Neural cell (in vitro differentiated cells): ENCODE measurements at regions not wholly inside any gene's neighbourhood (a gene's known extent, or its start where the extent isn't known, plus 50 kb on each side); places are given as distances from the start of the nearest gene placed in this dataset.

ENCODE experiments used
- H2AFZ ChIP-seq: fragments of 200-600, 300-800 bp; sonication (generic), shearing (Covaris generic); 2 replicates; pipeline ENCODE4 v1.6.0; 2014; ENCODE audit warnings: low read depth, mild to moderate bottlenecking, antibody characterized with exemption, low read length, moderate library complexity
- H3F3A ChIP-seq: fragments of 200-600 bp; shearing (Covaris generic); 2 replicates; pipeline ENCODE4 v1.6.1; 2016; ENCODE audit warnings: mild to moderate bottlenecking, moderate library complexity, mixed read lengths, antibody characterized with exemption, low read length; ENCODE audit not compliant: insufficient read depth, poor library complexity, severe bottlenecking
- H3K27ac ChIP-seq: fragments of 200-600, 300-800 bp; sonication (generic), shearing (Covaris generic); 2 replicates; pipeline ENCODE4 v1.5.1; 2014; ENCODE audit warnings: mild to moderate bottlenecking, low read length, moderate library complexity
- H3K27me3 ChIP-seq: fragments of 300-800, 200-600 bp; sonication (generic), shearing (Covaris generic); 2 replicates; pipeline ENCODE4 v1.6.0; 2014; ENCODE audit warnings: mild to moderate bottlenecking, low read depth, low read length, moderate library complexity; ENCODE audit not compliant: insufficient read depth
- H3K36me3 ChIP-seq: fragments of 300-800, 200-600 bp; sonication (generic), shearing (Covaris generic); 2 replicates; pipeline ENCODE4 v1.5.1; 2014; ENCODE audit warnings: mild to moderate bottlenecking, antibody characterized with exemption, low read length, moderate library complexity; ENCODE audit not compliant: insufficient read depth
- H3K4me2 ChIP-seq: fragments of 300-800, 200-600 bp; sonication (generic), shearing (Covaris generic); 2 replicates; pipeline ENCODE4 v1.6.0; 2014; ENCODE audit warnings: mild to moderate bottlenecking, low read length
- H3K4me3 ChIP-seq: fragments of 300-800, 200-600 bp; sonication (generic), shearing (Covaris generic); 2 replicates; pipeline ENCODE4 v1.5.1; 2014; ENCODE audit warnings: mild to moderate bottlenecking, low read length, moderate library complexity
- H3K79me2 ChIP-seq: fragments of 200-600 bp; shearing (Covaris generic); replicated peaks from 2 replicates; pipeline ENCODE4 v1.6.0; 2014; ENCODE audit warnings: mild to moderate bottlenecking, low read length, moderate library complexity; ENCODE audit not compliant: insufficient read depth
- H3K9ac ChIP-seq: fragments of 300-800, 200-600 bp; sonication (generic), shearing (Covaris generic); 2 replicates; pipeline ENCODE4 v1.6.1; 2016; ENCODE audit warnings: mild to moderate bottlenecking, low read length, mixed read lengths
- H3K9me2 ChIP-seq: fragments of 200-600 bp; shearing (Covaris generic); 2 replicates; pipeline ENCODE4 v1.6.1; 2016; ENCODE audit warnings: mild to moderate bottlenecking, low read length, mixed read lengths; ENCODE audit not compliant: insufficient read depth
- H3K9me3 ChIP-seq: fragments of 200-600, 300-800 bp; sonication (generic), shearing (Covaris generic); 2 replicates; pipeline ENCODE4 v1.6.1; 2016; ENCODE audit warnings: mild to moderate bottlenecking, mixed run types, low read length, moderate library complexity, mixed read lengths
- H4K20me1 ChIP-seq: fragments of 200-600 bp; shearing (Covaris generic); 2 replicates; pipeline ENCODE4 v1.6.1; 2016; ENCODE audit warnings: mild to moderate bottlenecking, mixed run types; ENCODE audit not compliant: insufficient read depth
- CTCF ChIP-seq: fragments of 450-650 bp; IDR thresholded peaks from 2 replicates; pipeline ENCODE4 v1.5.1; 2014; ENCODE audit warnings: antibody characterized with exemption, mild to moderate bottlenecking, moderate library complexity; ENCODE audit not compliant: poor library complexity, severe bottlenecking
- EP300 ChIP-seq: fragments of 450-650 bp; conservative IDR thresholded peaks from 2 replicates; pipeline ENCODE4 v1.6.1; 2014; ENCODE audit warnings: antibody characterized with exemption, mild to moderate bottlenecking, moderate library complexity; ENCODE audit not compliant: poor library complexity, severe bottlenecking
- EZH2 ChIP-seq: fragments of 200-600, 300-800 bp; shearing (Covaris generic), sonication (generic); IDR thresholded peaks from 2 replicates; pipeline ENCODE4 v1.6.1; 2014; ENCODE audit warnings: antibody characterized with exemption, low read length, borderline replicate concordance, mild to moderate bottlenecking; ENCODE audit not compliant: insufficient read depth, poor library complexity, severe bottlenecking
- MXI1 ChIP-seq: fragments of 450-650 bp; conservative IDR thresholded peaks from 2 replicates; pipeline ENCODE4 v1.6.1; 2014; ENCODE audit warnings: antibody characterized with exemption, mild to moderate bottlenecking; ENCODE audit not compliant: poor library complexity, severe bottlenecking
- POLR2AphosphoS5 ChIP-seq: IDR thresholded peaks from 2 replicates; pipeline ENCODE4 v1.6.1; 2012
- RAD21 ChIP-seq: fragments of 450-650 bp; conservative IDR thresholded peaks from 2 replicates; pipeline ENCODE4 v1.6.1; 2014; ENCODE audit warnings: antibody characterized with exemption, mild to moderate bottlenecking, moderate library complexity
- SMC3 ChIP-seq: fragments of 450-650 bp; conservative IDR thresholded peaks from 2 replicates; pipeline ENCODE4 v1.6.1; 2014; ENCODE audit warnings: antibody characterized with exemption, mild to moderate bottlenecking, moderate library complexity; ENCODE audit not compliant: poor library complexity
- TAF1 ChIP-seq: IDR thresholded peaks from 2 replicates; pipeline ENCODE4 v1.6.1; 2012; ENCODE audit warnings: low read depth
- TF ChIP-seq, protein P1 (sequence below): IDR thresholded peaks from 2 replicates; pipeline ENCODE4 v1.6.1; 2012; ENCODE audit warnings: borderline replicate concordance

- TF ChIP-seq EP300 (no peak), TAF1 (no peak)
- H3F3A ChIP-seq = no peaks in the 10 kb centered on the region
- H3K9me3 ChIP-seq = no peaks in the 10 kb centered on the region
Measured at GRCh38 chr5:61650661-61651060, 318.6 kb downstream of the ZSWIM6 start.

DNA sequence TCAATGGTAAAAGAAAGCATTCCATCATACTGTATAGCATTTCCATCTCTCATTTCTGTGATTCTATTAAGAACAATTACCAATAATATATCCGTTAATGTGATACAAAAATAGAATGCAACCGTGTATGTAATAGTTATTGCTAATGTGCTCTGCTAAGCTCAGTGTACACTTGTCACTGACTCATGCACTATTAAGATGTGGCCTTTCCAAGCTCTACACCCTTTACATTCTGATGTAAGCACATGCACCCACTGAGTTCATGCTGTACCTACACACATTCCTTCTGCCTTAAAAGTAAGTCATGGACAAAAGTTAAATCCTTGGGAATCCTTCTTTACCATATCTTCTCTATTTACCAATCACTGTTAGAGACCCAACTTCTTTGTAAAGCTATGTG lies 319.1 kb downstream of the ZSWIM6 start:
- Histone ChIP-seq H3K9me3 (no peaks in the 10 kb centered on the region), H3F3A (no peaks in the 10 kb centered on the region), H2AFZ (no peak overlapping the region), H4K20me1 (no peaks in the 10 kb centered on the region), H3K27me3 (no peaks in the 10 kb centered on the region), H3K27ac (no peak overlapping the region), H3K9me2 (no peaks in the 10 kb centered on the region), H3K36me3 (no peaks in the 10 kb centered on the region), H3K4me2 (no peak overlapping the region), H3K9ac (no peak overlapping the region), H3K4me3 (no peak overlapping the region), H3K79me2 (no peaks in the 10 kb centered on the region)
- no peak for TF ChIP-seq TAF1
- no peak for TF ChIP-seq SMC3
- TF ChIP-seq POLR2AphosphoS5 = no peak
- TF ChIP-seq, protein P1, sequence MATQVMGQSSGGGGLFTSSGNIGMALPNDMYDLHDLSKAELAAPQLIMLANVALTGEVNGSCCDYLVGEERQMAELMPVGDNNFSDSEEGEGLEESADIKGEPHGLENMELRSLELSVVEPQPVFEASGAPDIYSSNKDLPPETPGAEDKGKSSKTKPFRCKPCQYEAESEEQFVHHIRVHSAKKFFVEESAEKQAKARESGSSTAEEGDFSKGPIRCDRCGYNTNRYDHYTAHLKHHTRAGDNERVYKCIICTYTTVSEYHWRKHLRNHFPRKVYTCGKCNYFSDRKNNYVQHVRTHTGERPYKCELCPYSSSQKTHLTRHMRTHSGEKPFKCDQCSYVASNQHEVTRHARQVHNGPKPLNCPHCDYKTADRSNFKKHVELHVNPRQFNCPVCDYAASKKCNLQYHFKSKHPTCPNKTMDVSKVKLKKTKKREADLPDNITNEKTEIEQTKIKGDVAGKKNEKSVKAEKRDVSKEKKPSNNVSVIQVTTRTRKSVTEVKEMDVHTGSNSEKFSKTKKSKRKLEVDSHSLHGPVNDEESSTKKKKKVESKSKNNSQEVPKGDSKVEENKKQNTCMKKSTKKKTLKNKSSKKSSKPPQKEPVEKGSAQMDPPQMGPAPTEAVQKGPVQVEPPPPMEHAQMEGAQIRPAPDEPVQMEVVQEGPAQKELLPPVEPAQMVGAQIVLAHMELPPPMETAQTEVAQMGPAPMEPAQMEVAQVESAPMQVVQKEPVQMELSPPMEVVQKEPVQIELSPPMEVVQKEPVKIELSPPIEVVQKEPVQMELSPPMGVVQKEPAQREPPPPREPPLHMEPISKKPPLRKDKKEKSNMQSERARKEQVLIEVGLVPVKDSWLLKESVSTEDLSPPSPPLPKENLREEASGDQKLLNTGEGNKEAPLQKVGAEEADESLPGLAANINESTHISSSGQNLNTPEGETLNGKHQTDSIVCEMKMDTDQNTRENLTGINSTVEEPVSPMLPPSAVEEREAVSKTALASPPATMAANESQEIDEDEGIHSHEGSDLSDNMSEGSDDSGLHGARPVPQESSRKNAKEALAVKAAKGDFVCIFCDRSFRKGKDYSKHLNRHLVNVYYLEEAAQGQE = no peak
- TF ChIP-seq CTCF = no peak
- TF ChIP-seq EZH2 = no peak
- no peak for TF ChIP-seq RAD21

More at GRCh38 chr5:61650661-61651060, 318.6 kb downstream of the ZSWIM6 start:
- no peak overlapping the region for H3K27ac ChIP-seq
- H3K36me3 ChIP-seq = no peaks in the 10 kb centered on the region
- no peak overlapping the region for H3K9ac ChIP-seq
- H3K4me3 ChIP-seq = no peak overlapping the region
- H3K79me2 ChIP-seq = no peaks in the 10 kb centered on the region
- no peaks in the 10 kb centered on the region for H3K9me2 ChIP-seq
- no peaks in the 10 kb centered on the region for H3K27me3 ChIP-seq
- H4K20me1 ChIP-seq = no peaks in the 10 kb centered on the region
- no peak overlapping the region for H2AFZ ChIP-seq
- H3K4me2 ChIP-seq = no peak overlapping the region

DNA sequence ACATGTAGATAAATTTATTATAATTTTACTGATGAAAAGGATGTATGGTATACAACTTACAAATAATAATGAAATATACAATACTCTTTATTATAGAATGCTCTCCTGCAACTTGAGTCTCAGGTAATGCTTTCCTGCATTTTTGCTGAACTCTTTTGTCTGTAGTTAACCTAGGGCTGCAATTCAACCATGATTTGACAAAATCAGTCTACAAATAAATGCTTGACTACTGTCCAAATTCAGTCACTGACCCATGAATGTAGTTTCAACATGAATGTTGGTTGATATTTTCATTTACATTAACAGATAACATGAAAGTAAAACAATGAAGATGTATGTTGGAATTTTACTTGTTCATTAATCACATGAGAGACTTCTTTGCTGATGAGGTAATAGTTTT lies 320.9 kb downstream of the ZSWIM6 start:
- Histone ChIP-seq H3K79me2 (no peaks in the 10 kb centered on the region), H4K20me1 (no peaks in the 10 kb centered on the region), H3K4me2 (no peak overlapping the region), H3K27ac (no peak overlapping the region), H3K27me3 (no peaks in the 10 kb centered on the region), H3K9me3 (no peaks in the 10 kb centered on the region), H3K9me2 (no peaks in the 10 kb centered on the region), H2AFZ (no peak overlapping the region), H3K36me3 (no peaks in the 10 kb centered on the region), H3K9ac (no peak overlapping the region), H3K4me3 (no peak overlapping the region), H3F3A (no peaks in the 10 kb centered on the region)
- TF ChIP-seq EZH2 (no peak), SMC3 (no peak), CTCF (no peak), EP300 (no peak), RAD21 (no peak), TAF1 (no peak), POLR2AphosphoS5 (no peak), MXI1 (no peak)
- TF ChIP-seq, protein P1 = no peak
